Endothelial cell of umbilical vein (primary cell): ENCODE measurements at regions not wholly inside any gene's neighbourhood (a gene's known extent, or its start where the extent isn't known, plus 50 kb on each side); places are given as distances from the start of the nearest gene placed in this dataset.
A peak's percentile ranks its signal among the peaks of the same experiment; 100 is the strongest.

Experiments
- BruUV-seq: library from RNA; stranded (reverse); fragments of 400-500 nt; replicated peaks from 2 replicates; lab custom pipeline; 2021; lab: Mats Ljungman, UMichigan
- CTCF ChIA-PET: fragments of 300-600, 350-600 bp; sonication (Branson Sonifier 250); formaldehyde crosslinking; loops from one replicate; lab custom pipeline; 2021; ENCODE audit warnings: antibody characterized with exemption, inconsistent platforms; lab: Charles Lee
- POLR2A ChIA-PET: fragments of 300-600, 350-600 bp; sonication (Branson Sonifier 250); formaldehyde crosslinking; loops from one replicate; lab custom pipeline; 2021; ENCODE audit warnings: antibody characterized with exemption, inconsistent platforms; lab: Charles Lee
- DNase-seq: peaks from one replicate; pipeline ENCODE4 v3.0.0-alpha.2; 2011; ENCODE audit warnings: low read depth, low spot score
- FAIRE-seq: peaks from 2 replicates; lab custom pipeline; 2011; peaks lifted over from hg19 to GRCh38; lab: Jason Lieb, UNC
- H2AFZ ChIP-seq: 2 replicates; pipeline ENCODE4 v1.6.0; 2012; ENCODE audit warnings: low read depth, low read length, control low read depth, inconsistent platforms
- H3K27ac ChIP-seq: 2 replicates; pipeline ENCODE4 v1.5.1; 2011; ENCODE audit warnings: low read depth, mild to moderate bottlenecking, control low read depth, low read length, moderate library complexity; ENCODE audit not compliant: insufficient read depth
- H3K27me3 ChIP-seq, 2 experiments: 2 replicates each; pipeline versions ENCODE4 v1.6.0 to v1.6.1; 2011; ENCODE audit warnings: low read length in 2 of 2, mixed read lengths in 1 of 2; ENCODE audit not compliant: control insufficient read depth in 2 of 2, insufficient read depth in 2 of 2
- H3K36me3 ChIP-seq, 2 experiments: 2 replicates in 1 of 2; 3 replicates in 1 of 2; pipeline ENCODE4 v1.5.1; 2011; ENCODE audit warnings: low read length in 2 of 2, mild to moderate bottlenecking in 1 of 2, moderate library complexity in 1 of 2; ENCODE audit not compliant: control insufficient read depth in 2 of 2, insufficient read depth in 2 of 2; ENCODE audit errors: extremely low read depth in 1 of 2
- H3K4me1 ChIP-seq: 3 replicates; pipeline ENCODE4 v1.5.1; 2011; ENCODE audit warnings: mild to moderate bottlenecking, low read length; ENCODE audit not compliant: control insufficient read depth, insufficient read depth; ENCODE audit errors: extremely low read depth
- H3K4me2 ChIP-seq: 2 replicates; pipeline ENCODE4 v1.6.1; 2011; ENCODE audit warnings: low read length, control low read depth, mixed read lengths; ENCODE audit not compliant: insufficient read depth
- H3K4me3 ChIP-seq, 3 experiments: fragments of 200-600 bp in 1 of 3; sonication (generic), shearing (Covaris generic) in 1 of 3; replicated peaks in 1 of 3; 2 replicates each; pipeline ENCODE4 v1.5.1; 2011 to 2016; ENCODE audit warnings: control low read depth in 3 of 3, low read length in 3 of 3, mild to moderate bottlenecking in 2 of 3, inconsistent platforms in 1 of 3, low read depth in 1 of 3, moderate library complexity in 1 of 3; ENCODE audit not compliant: insufficient read depth in 1 of 3
- H3K79me2 ChIP-seq: 2 replicates; pipeline ENCODE4 v1.6.0; 2012; ENCODE audit warnings: low read length, inconsistent platforms; ENCODE audit not compliant: control insufficient read depth, insufficient read depth
- H3K9ac ChIP-seq: replicated peaks from 2 replicates; pipeline ENCODE3; 2011; ENCODE audit warnings: low read length, control low read depth; ENCODE audit not compliant: insufficient read depth; ENCODE audit errors: extremely low read depth
- H3K9me1 ChIP-seq: replicated peaks from 3 replicates; pipeline ENCODE4 v1.6.0; 2011; ENCODE audit warnings: mild to moderate bottlenecking, low read length; ENCODE audit not compliant: control insufficient read depth, insufficient read depth; ENCODE audit errors: extremely low read depth
- H3K9me3 ChIP-seq: replicated peaks from 2 replicates; pipeline ENCODE4 v1.5.1; 2012; ENCODE audit warnings: low read length, inconsistent platforms; ENCODE audit not compliant: control insufficient read depth, insufficient read depth
- H4K20me1 ChIP-seq: replicated peaks from 2 replicates; pipeline ENCODE3; 2011; ENCODE audit warnings: mild to moderate bottlenecking, low read length; ENCODE audit not compliant: control insufficient read depth, insufficient read depth; ENCODE audit errors: extremely low read depth
- CTCF ChIP-seq, 2 donors: IDR thresholded peaks; 1 replicate in 1 of 2; 2 replicates in 1 of 2; pipeline ENCODE4 v1.5.1; 2011; ENCODE audit warnings: low read length in 2 of 2, mild to moderate bottlenecking in 2 of 2, moderate library complexity in 2 of 2, control low read depth in 1 of 2, inconsistent platforms in 1 of 2, low read depth in 1 of 2; ENCODE audit not compliant: insufficient read depth in 1 of 2; ENCODE audit errors: extremely low read depth in 1 of 2
- EZH2 ChIP-seq: IDR thresholded peaks from 2 replicates; pipeline ENCODE4 v1.6.1; 2012; ENCODE audit warnings: borderline replicate concordance, low read depth, mild to moderate bottlenecking, moderate library complexity, low read length, inconsistent platforms; ENCODE audit not compliant: severe bottlenecking
- FOS ChIP-seq: IDR thresholded peaks from 2 replicates; pipeline ENCODE4 v1.6.1; 2011; ENCODE audit warnings: mild to moderate bottlenecking, low read length, moderate library complexity, borderline replicate concordance; ENCODE audit not compliant: insufficient read depth
- GATA2 ChIP-seq: IDR thresholded peaks from 2 replicates; pipeline ENCODE4 v1.7.0; 2011; ENCODE audit warnings: low read depth, mild to moderate bottlenecking, moderate library complexity, mixed read lengths, low read length; ENCODE audit not compliant: insufficient read length, insufficient read depth
- JUN ChIP-seq: IDR thresholded peaks from 2 replicates; pipeline ENCODE4 v1.6.1; 2011; ENCODE audit warnings: borderline replicate concordance, low read depth; ENCODE audit not compliant: insufficient read length, insufficient read depth
- MYC ChIP-seq: IDR thresholded peaks from one replicate; pipeline ENCODE4 v1.6.1; 2011; ENCODE audit warnings: mild to moderate bottlenecking, low read depth, low read length
- POLR2A ChIP-seq: IDR thresholded peaks from 2 replicates; pipeline ENCODE4 v1.6.1; 2012; ENCODE audit warnings: low read depth, mild to moderate bottlenecking, control low read depth, low read length
- POLR2AphosphoS5 ChIP-seq: IDR thresholded peaks from 2 replicates; pipeline ENCODE4 v1.6.1; 2012; ENCODE audit warnings: low read depth, mild to moderate bottlenecking, control low read depth, low read length, moderate library complexity; ENCODE audit not compliant: insufficient read depth
- dilution Hi-C: fragments of 300-500 bp; cut with MboI; formaldehyde crosslinking; loops from one replicate; pipeline ENCODE4 v1.15.0; 2019; ENCODE audit warnings: low sequenced_read_pairs; ENCODE audit not compliant: extremely low pct_ligation_motif_present
- intact Hi-C: fragments of 100-400 bp; cut with micrococcal nuclease; formaldehyde crosslinking; loops from one replicate; pipeline ENCODE4 v1.10.0; 2022
- TF ChIP-seq, protein P1 (sequence below): IDR thresholded peaks from 2 replicates; pipeline ENCODE4 v1.6.1; 2011; ENCODE audit not compliant: insufficient read depth, insufficient read length

- Histone ChIP-seq H3K9me1 (no peaks in the 10 kb centered on the region), H3K4me3 (no peak overlapping the region), H4K20me1 (no peaks in the 10 kb centered on the region), H3K9ac (no peak overlapping the region), H3K27ac (no peak overlapping the region), H3K79me2 (no peaks in the 10 kb centered on the region), H3K4me1 (no peaks in the 10 kb centered on the region), H3K27me3 (no peaks in the 10 kb centered on the region), H2AFZ (no peak overlapping the region), H3K36me3 (no peaks in the 10 kb centered on the region), H3K4me2 (no peak overlapping the region), H3K9me3 (no peaks in the 10 kb centered on the region)
- ChIA-PET POLR2A (no interaction called here), CTCF (no interaction called here)
- TF ChIP-seq FOS, result no peak
- TF ChIP-seq CTCF (IDR thresholded peaks at IDR 0.05; ENCODE audit: extremely low read depth in 1 of 2, insufficient read depth in 1 of 2, low read depth in 1 of 2, low read length in 2 of 2), result peak in 1 of 2 donors; percentile 4
- TF ChIP-seq JUN, result no peak
- no peak for TF ChIP-seq POLR2AphosphoS5
- no peak for FAIRE-seq
- BruUV-seq, result no TSS peak
- DNase-seq, result peak; percentile 9
- dilution Hi-C loops (no loop called here), intact Hi-C loops (no loop called here)
These were observed 223.0 kb downstream of the NSUN3 start for GRCh38 chr3:94285872-94286271.

DNA sequence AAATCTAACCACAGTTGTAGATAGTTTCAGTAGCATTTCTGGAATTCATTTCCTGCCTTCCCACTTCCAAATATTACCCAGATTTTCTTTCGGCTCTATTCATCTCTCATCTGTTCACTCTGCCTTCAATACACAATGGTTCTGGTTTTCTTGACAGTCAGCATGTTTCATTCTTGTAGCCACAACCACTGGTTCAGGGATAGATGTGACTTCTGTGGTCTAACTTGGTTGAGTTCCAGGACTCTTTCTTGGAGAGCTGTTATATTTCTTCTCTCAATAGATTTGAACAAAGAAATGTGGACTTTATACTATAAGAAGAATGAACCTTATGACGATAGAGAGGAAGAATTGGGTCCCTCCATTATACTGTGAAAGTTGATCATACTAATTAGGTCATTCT, 228.8 kb downstream of the NSUN3 start:
- H3K27me3 ChIP-seq, result no peaks in the 10 kb centered on the region
- dilution Hi-C loops (no loop called here), intact Hi-C loops (no loop called here)
- no peak for DNase-seq
- POLR2A ChIA-PET, result no interaction called here
- H3K27ac ChIP-seq, result no peak overlapping the region
- H3K79me2 ChIP-seq, result no peaks in the 10 kb centered on the region
- H3K4me1 ChIP-seq, result no peaks in the 10 kb centered on the region
- TF ChIP-seq FOS (no peak), MYC (no peak), POLR2AphosphoS5 (no peak), POLR2A (no peak), GATA2 (no peak), EZH2 (no peak), JUN (no peak), CTCF (IDR thresholded peaks at IDR 0.05; ENCODE audit: extremely low read depth in 1 of 2, insufficient read depth in 1 of 2, low read depth in 1 of 2, low read length in 2 of 2) (no peak)
- TF ChIP-seq, protein P1, sequence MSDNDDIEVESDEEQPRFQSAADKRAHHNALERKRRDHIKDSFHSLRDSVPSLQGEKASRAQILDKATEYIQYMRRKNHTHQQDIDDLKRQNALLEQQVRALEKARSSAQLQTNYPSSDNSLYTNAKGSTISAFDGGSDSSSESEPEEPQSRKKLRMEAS, result no peak
- no peaks in the 10 kb centered on the region for H4K20me1 ChIP-seq
- no peak overlapping the region for H3K4me3 ChIP-seq
- FAIRE-seq, result no peak
- H3K9me3 ChIP-seq, result no peaks in the 10 kb centered on the region
- CTCF ChIA-PET, result no interaction called here
- BruUV-seq, result no TSS peak
- H3K9me1 ChIP-seq, result no peaks in the 10 kb centered on the region
- no peak overlapping the region for H3K9ac ChIP-seq
- no peak overlapping the region for H3K4me2 ChIP-seq
- H3K36me3 ChIP-seq, result no peaks in the 10 kb centered on the region
- no peak overlapping the region for H2AFZ ChIP-seq
